IMR-90 (cell line): ENCODE measurements at regions not wholly inside any gene's neighbourhood (a gene's known extent, or its start where the extent isn't known, plus 50 kb on each side); places are given as distances from the start of the nearest gene placed in this dataset.

Source experiments
- ATAC-seq: fragments of 200-7000 bp; cut with Tn5 transposase; 2 replicates; pipeline ENCODE4 v1.9.1; 2020; ENCODE audit warnings: low read depth, mild to moderate bottlenecking, moderate library complexity
- BruUV-seq: library from RNA; stranded (reverse); fragments of 400-500 nt; replicated peaks from 2 replicates; lab custom pipeline; 2021; lab: Mats Ljungman, UMichigan
- CTCF ChIA-PET: fragments of 300-600 bp; formaldehyde crosslinking; extraction: SDS; loops from one replicate; lab custom pipeline; 2021; ENCODE audit warnings: antibody characterized with exemption; lab: Yijun Ruan, JAX
- POLR2A ChIA-PET: fragments of 300-600 bp; sonication (Branson Sonifier 250); formaldehyde crosslinking; loops from one replicate; lab custom pipeline; 2022; ENCODE audit warnings: antibody characterized with exemption; ENCODE audit not compliant: unreplicated experiment; lab: Charles Lee
- DNase-seq: peaks from one replicate; pipeline ENCODE4 v3.0.0; 2013
- H2AFZ ChIP-seq: replicated peaks from 2 replicates; pipeline ENCODE3; 2013; ENCODE audit warnings: low read length, mild to moderate bottlenecking; ENCODE audit not compliant: poor library complexity
- H2AK5ac ChIP-seq: 2 replicates; pipeline ENCODE4 v1.6.1; 2013; ENCODE audit warnings: low read depth, low read length, inconsistent platforms
- H2AK9ac ChIP-seq: replicated peaks from 2 replicates; pipeline ENCODE3; 2013; ENCODE audit warnings: mild to moderate bottlenecking, low read depth, low read length, moderate library complexity; ENCODE audit not compliant: poor library complexity
- H2BK120ac ChIP-seq: 2 replicates; pipeline ENCODE4 v1.6.1; 2013; ENCODE audit warnings: low read depth, low read length, inconsistent platforms
- H2BK15ac ChIP-seq: 3 replicates; pipeline ENCODE4 v1.6.1; 2013; ENCODE audit warnings: low read depth, low read length, inconsistent platforms
- H2BK20ac ChIP-seq: 2 replicates; pipeline ENCODE4 v1.6.1; 2013; ENCODE audit warnings: low read depth, mild to moderate bottlenecking, inconsistent platforms, low read length, moderate library complexity
- H2BK5ac ChIP-seq: 2 replicates; pipeline ENCODE4 v1.6.1; 2013; ENCODE audit warnings: mild to moderate bottlenecking, low read depth, low read length, inconsistent platforms; ENCODE audit not compliant: poor library complexity, severe bottlenecking
- H3K14ac ChIP-seq: replicated peaks from 2 replicates; pipeline ENCODE4 v1.6.1; 2013; ENCODE audit warnings: low read depth, low read length, inconsistent platforms
- H3K18ac ChIP-seq: 2 replicates; pipeline ENCODE4 v1.6.1; 2013; ENCODE audit warnings: low read depth, low read length, control low read depth
- H3K23ac ChIP-seq: 2 replicates; pipeline ENCODE4 v1.6.1; 2013; ENCODE audit warnings: low read depth, low read length, inconsistent platforms
- H3K27ac ChIP-seq: 2 replicates; pipeline ENCODE4 v1.5.1; 2013; ENCODE audit warnings: mild to moderate bottlenecking, control low read depth, low read length; ENCODE audit not compliant: insufficient read depth
- H3K27me3 ChIP-seq: 2 replicates; pipeline ENCODE4 v1.6.1; 2013; ENCODE audit warnings: low read length; ENCODE audit not compliant: control insufficient read depth, insufficient read depth
- H3K36me3 ChIP-seq: 2 replicates; pipeline ENCODE4 v1.6.1; 2013; ENCODE audit warnings: low read length, mixed read lengths; ENCODE audit not compliant: control insufficient read depth, insufficient read depth
- H3K4ac ChIP-seq: 2 replicates; pipeline ENCODE4 v1.6.1; 2013; ENCODE audit warnings: low read depth, low read length, inconsistent platforms
- H3K4me1 ChIP-seq: 2 replicates; pipeline ENCODE4 v1.6.1; 2013; ENCODE audit warnings: low read length, mixed read lengths; ENCODE audit not compliant: control insufficient read depth, insufficient read depth
- H3K4me2 ChIP-seq: 2 replicates; pipeline ENCODE4 v1.6.1; 2013; ENCODE audit warnings: low read depth, mild to moderate bottlenecking, control low read depth, low read length, moderate library complexity
- H3K4me3 ChIP-seq: 2 replicates; pipeline ENCODE4 v1.5.1; 2013; ENCODE audit warnings: low read depth, mild to moderate bottlenecking, control low read depth, low read length, moderate library complexity; ENCODE audit not compliant: insufficient read depth
- H3K56ac ChIP-seq: 2 replicates; pipeline ENCODE4 v1.6.1; 2013; ENCODE audit warnings: low read length, inconsistent platforms; ENCODE audit not compliant: insufficient read depth; ENCODE audit errors: extremely low read depth
- H3K79me1 ChIP-seq, 2 experiments: 2 replicates each; pipeline ENCODE4 v1.6.1; 2013; ENCODE audit warnings: low read length in 2 of 2, inconsistent platforms in 1 of 2, low read depth in 1 of 2
- H3K9ac ChIP-seq: 2 replicates; pipeline ENCODE4 v1.6.1; 2013; ENCODE audit warnings: low read depth, low read length, control low read depth
- H3K9me1 ChIP-seq: 2 replicates; pipeline ENCODE4 v1.6.1; 2013; ENCODE audit warnings: low read length, inconsistent platforms; ENCODE audit not compliant: insufficient read depth
- H3K9me3 ChIP-seq: 2 replicates; pipeline ENCODE4 v1.6.1; 2013; ENCODE audit warnings: low read length; ENCODE audit not compliant: control insufficient read depth, insufficient read depth
- H4K20me1 ChIP-seq: 2 replicates; pipeline ENCODE4 v1.6.1; 2013; ENCODE audit warnings: low read length, inconsistent platforms; ENCODE audit not compliant: insufficient read depth
- H4K5ac ChIP-seq: 2 replicates; pipeline ENCODE4 v1.6.1; 2013; ENCODE audit warnings: mild to moderate bottlenecking, low read depth, low read length, control low read depth
- H4K8ac ChIP-seq, 2 experiments: 2 replicates each; pipeline ENCODE4 v1.6.1; 2013; ENCODE audit warnings: low read depth in 2 of 2, low read length in 2 of 2, control low read depth in 1 of 2, inconsistent platforms in 1 of 2
- H4K91ac ChIP-seq: 2 replicates; pipeline ENCODE4 v1.6.1; 2013; ENCODE audit warnings: low read depth, low read length, inconsistent platforms; ENCODE audit not compliant: insufficient read depth
- BHLHE40 ChIP-seq: fragments of 150-350 bp; IDR thresholded peaks from 2 replicates; pipeline ENCODE4 v1.6.1; 2016; ENCODE audit warnings: mild to moderate bottlenecking, low read depth, low read length
- CEBPB ChIP-seq: IDR thresholded peaks from 2 replicates; pipeline ENCODE4 v1.6.1; 2012; ENCODE audit warnings: low read depth, low read length, improper control_type of control experiment
- CHD1 ChIP-seq: IDR thresholded peaks from 2 replicates; pipeline ENCODE4 v1.6.1; 2012; ENCODE audit warnings: low read depth, low read length, improper control_type of control experiment
- FOS ChIP-seq: fragments of 150-350 bp; IDR thresholded peaks from 2 replicates; pipeline ENCODE4 v1.6.1; 2016; ENCODE audit warnings: low read depth, low read length
- MXI1 ChIP-seq: IDR thresholded peaks from 2 replicates; pipeline ENCODE4 v1.6.1; 2012; ENCODE audit warnings: low read depth, mild to moderate bottlenecking, low read length, moderate library complexity, borderline replicate concordance
- POLR2A ChIP-seq: IDR thresholded peaks from 2 replicates; pipeline ENCODE4 v1.6.1; 2012; ENCODE audit warnings: mild to moderate bottlenecking, low read depth, low read length
- RAD21 ChIP-seq: IDR thresholded peaks from 2 replicates; pipeline ENCODE4 v1.6.1; 2012; ENCODE audit warnings: low read length, improper control_type of control experiment
- WGBS, 2 experiments: methylation state at CpG; one replicate each; pipeline versions ENCODE4 v1.1.5 to v1.1.7; 2013; ENCODE audit warnings: missing lambda C conversion rate in 2 of 2; ENCODE audit not compliant: insufficient read length in 1 of 2; ENCODE audit errors: extremely low coverage in 2 of 2; 5-methylcytosine and 5-hydroxymethylcytosine counted together
- dilution Hi-C: fragments of 300-500 bp; cut with HindIII; formaldehyde crosslinking; loops from one replicate; pipeline ENCODE4 v1.14.3; 2018; ENCODE audit warnings: low sequenced_read_pairs; ENCODE audit not compliant: unreplicated experiment
- in situ Hi-C: fragments of 300-500 bp; cut with MboI; formaldehyde crosslinking; loops from 3 replicates; pipeline ENCODE4 v1.14.3; 2019; ENCODE audit warnings: low sequenced_read_pairs, inconsistent platforms, mixed read lengths
- intact Hi-C: fragments of 100-400 bp; cut with micrococcal nuclease; formaldehyde crosslinking; loops from 2 replicates; pipeline ENCODE4 v1.10.0; 2022

DNA sequence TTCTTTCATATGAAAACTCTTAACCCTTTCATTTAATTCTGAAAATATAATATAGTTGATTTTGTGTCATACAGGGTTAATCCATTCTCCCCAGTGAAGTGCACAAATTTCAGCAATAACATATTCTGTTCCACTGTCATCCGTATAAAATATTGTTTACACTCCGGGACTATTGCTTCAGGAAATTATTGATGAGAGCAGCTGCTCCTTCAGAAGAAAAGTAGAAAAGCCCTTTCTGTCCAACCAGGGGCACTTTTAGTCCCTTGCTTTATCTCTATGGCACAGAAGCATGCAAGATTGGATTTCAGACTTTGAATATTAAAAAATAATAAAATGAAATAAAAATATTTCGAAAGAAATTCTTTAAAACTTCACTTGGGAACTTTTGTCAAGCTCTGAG, 535.7 kb upstream of the SLC39A10 start:
- dilution Hi-C loops: no loop called here
- CTCF ChIA-PET: interaction anchor here (0.5 to 0.8 kb wide), 2 partner anchors 9 to 64 kb away, joined by 3 read pairs; no protein-coding TSS in a partner anchor
- POLR2A ChIA-PET: no interaction called here

More for the DNA sequence above, 535.7 kb upstream of the SLC39A10 start:
- Histone ChIP-seq H3K14ac (no peak overlapping the region), H3K36me3 (no peaks in the 10 kb centered on the region), H3K4me1 (no peaks in the 10 kb centered on the region), H2AK9ac (no peak overlapping the region), H4K20me1 (no peaks in the 10 kb centered on the region), H3K27me3 (no peaks in the 10 kb centered on the region), H3K9me1 (no peaks in the 10 kb centered on the region), H2BK20ac (no peak overlapping the region), H4K5ac (no peak overlapping the region), H2BK5ac (no peak overlapping the region), H3K9ac (no peak overlapping the region), H2BK120ac (no peak overlapping the region), H2AK5ac (no peak overlapping the region), H3K23ac (no peak overlapping the region), H3K4ac (no peak overlapping the region), H3K18ac (no peak overlapping the region), H3K4me3 (no peak overlapping the region), H3K56ac (no peak overlapping the region), H2AFZ (no peak overlapping the region), H4K91ac (no peak overlapping the region), H2BK15ac (no peak overlapping the region), H3K4me2 (no peak overlapping the region), H3K79me1 (no peaks in the 10 kb centered on the region), H3K27ac (no peak overlapping the region), H3K9me3 (no peaks in the 10 kb centered on the region), H4K8ac (no peak overlapping the region)
- in situ Hi-C loops: no loop called here
- ATAC-seq (no peak), DNase-seq (no peak)
- TF ChIP-seq FOS: no peak
- TF ChIP-seq BHLHE40: no peak
- TF ChIP-seq CEBPB: no peak
- TF ChIP-seq MXI1: no peak
- no peak for TF ChIP-seq POLR2A
- TF ChIP-seq CHD1: no peak
- TF ChIP-seq RAD21: no peak
- intact Hi-C loops: loop anchor here (5.0 kb wide), 1 partner anchor 1019 kb away; no protein-coding TSS in a partner anchor
- WGBS, 2 experiments: no CpG with 5 or more reads among the region's 3 CpGs
- BruUV-seq: no TSS peak
